ENCODE measurements at regions not wholly inside any gene's neighbourhood (a gene's known extent, or its start where the extent isn't known, plus 50 kb on each side); places are given as distances from the start of the nearest gene placed in this dataset.

GRCh38 chr7:40959955-40960354 lies 742.9 kb downstream of the INHBA start:
- Histone ChIP-seq H3K4me3 (ENCODE audit: low read depth, low read length) (no peak overlapping the region), H3K4me1 (no peaks in the 10 kb centered on the region), H3K27me3 (no peaks in the 10 kb centered on the region), H3K9me3 (no peaks in the 10 kb centered on the region), H3K36me3 (no peaks in the 10 kb centered on the region)
- no peak for DNase-seq
- TF ChIP-seq CTCF (IDR thresholded peaks at IDR 0.05; ENCODE audit: low read depth, low read length), result no peak

GRCh38 chr7:40948239-40948638 lies 754.7 kb downstream of the INHBA start:
- no peaks in the 10 kb centered on the region for H3K4me1 ChIP-seq
- no peak for TF ChIP-seq CTCF (IDR thresholded peaks at IDR 0.05; ENCODE audit: low read depth, low read length)

GRCh38 chr7:40947566-40947965 lies 755.3 kb downstream of the INHBA start:
- no peaks in the 10 kb centered on the region for H3K9me3 ChIP-seq
- H3K4me3 ChIP-seq (ENCODE audit: low read depth, low read length), result no peak overlapping the region
- DNase-seq, result no peak
- no peak for TF ChIP-seq CTCF (IDR thresholded peaks at IDR 0.05; ENCODE audit: low read depth, low read length)
- H3K27me3 ChIP-seq, result no peaks in the 10 kb centered on the region
- H3K36me3 ChIP-seq, result no peaks in the 10 kb centered on the region
- no peaks in the 10 kb centered on the region for H3K4me1 ChIP-seq

More at GRCh38 chr7:40948239-40948638, 754.7 kb downstream of the INHBA start:
- H3K27me3 ChIP-seq, result no peaks in the 10 kb centered on the region
- no peaks in the 10 kb centered on the region for H3K36me3 ChIP-seq
- no peak for DNase-seq
- no peak overlapping the region for H3K4me3 ChIP-seq (ENCODE audit: low read depth, low read length)
- no peaks in the 10 kb centered on the region for H3K9me3 ChIP-seq

- no peaks in the 10 kb centered on the region for H3K27me3 ChIP-seq
- TF ChIP-seq CTCF (IDR thresholded peaks at IDR 0.05; ENCODE audit: low read depth, low read length), result no peak
- H3K4me3 ChIP-seq (ENCODE audit: low read depth, low read length), result no peak overlapping the region
- H3K9me3 ChIP-seq, result no peaks in the 10 kb centered on the region
- no peaks in the 10 kb centered on the region for H3K36me3 ChIP-seq
- no peaks in the 10 kb centered on the region for H3K4me1 ChIP-seq
- no peak for DNase-seq
Observed at GRCh38 chr7:40946549-40946948, 756.3 kb downstream of the INHBA start.

GRCh38 chr7:40945788-40946187 lies 757.1 kb downstream of the INHBA start:
- no peaks in the 10 kb centered on the region for H3K9me3 ChIP-seq
- H3K27me3 ChIP-seq, result no peaks in the 10 kb centered on the region
- TF ChIP-seq CTCF (IDR thresholded peaks at IDR 0.05; ENCODE audit: low read depth, low read length), result no peak
- H3K4me1 ChIP-seq, result no peaks in the 10 kb centered on the region
- H3K36me3 ChIP-seq, result no peaks in the 10 kb centered on the region
- no peak overlapping the region for H3K4me3 ChIP-seq (ENCODE audit: low read depth, low read length)
- no peak for DNase-seq

- Histone ChIP-seq H3K4me3 (ENCODE audit: low read depth, low read length) (no peak overlapping the region), H3K4me1 (no peaks in the 10 kb centered on the region), H3K27me3 (no peaks in the 10 kb centered on the region), H3K9me3 (no peaks in the 10 kb centered on the region), H3K36me3 (no peaks in the 10 kb centered on the region)
- TF ChIP-seq CTCF (IDR thresholded peaks at IDR 0.05; ENCODE audit: low read depth, low read length), result no peak
- no peak for DNase-seq
Observed at GRCh38 chr7:40944981-40945585, 757.8 kb downstream of the INHBA start.
